ENCODE measurements at regions not wholly inside any gene's neighbourhood (a gene's known extent, or its start where the extent isn't known, plus 50 kb on each side); places are given as distances from the start of the nearest gene placed in this dataset.
"Not testable (repeated sequence)": the region's sequence is repeated elsewhere in the genome, so short reads cannot be mapped to it uniquely, and the experiment has no call there.

DNA sequence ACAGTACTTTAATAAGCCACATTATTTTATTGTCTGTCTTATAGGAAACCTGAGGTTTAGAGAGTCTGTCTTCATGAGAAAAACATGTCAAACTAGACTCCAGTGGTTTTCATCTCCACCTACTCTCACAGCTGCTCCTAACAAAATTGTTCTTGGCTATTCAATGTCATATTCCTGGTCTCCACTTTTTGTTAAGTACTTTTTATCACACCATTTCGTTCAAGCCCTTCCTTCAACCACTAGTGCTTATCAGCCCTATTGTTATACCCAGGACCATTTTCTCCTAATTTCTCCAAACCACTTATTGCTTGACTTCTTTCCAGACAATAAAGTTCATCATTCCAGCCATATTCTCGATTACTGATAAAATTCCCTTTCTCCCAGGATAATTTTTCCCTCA lies 1674.3 kb upstream of the AGA start:
- no peak for DNase-seq (ENCODE audit: low read depth)

DNA sequence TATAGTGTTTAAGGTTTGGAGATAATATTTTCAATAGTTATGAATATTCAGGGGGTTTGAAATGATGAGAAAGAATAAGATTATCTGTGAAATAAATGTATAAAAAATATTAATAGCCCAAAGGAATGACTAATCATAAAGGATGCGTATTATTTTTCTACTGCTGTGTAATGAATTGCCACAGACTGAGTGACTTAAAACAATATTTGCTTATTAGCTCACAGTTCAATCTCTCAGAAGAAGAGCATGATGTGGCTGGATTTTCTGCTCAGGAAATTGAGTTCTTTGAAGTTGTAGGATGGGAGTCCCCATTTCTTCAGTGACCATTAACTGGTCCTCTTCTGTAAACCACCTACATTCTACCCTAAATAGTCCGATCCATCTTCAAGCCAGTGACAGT lies 1680.8 kb upstream of the AGA start:
- no peak for DNase-seq (ENCODE audit: low read depth)

DNA sequence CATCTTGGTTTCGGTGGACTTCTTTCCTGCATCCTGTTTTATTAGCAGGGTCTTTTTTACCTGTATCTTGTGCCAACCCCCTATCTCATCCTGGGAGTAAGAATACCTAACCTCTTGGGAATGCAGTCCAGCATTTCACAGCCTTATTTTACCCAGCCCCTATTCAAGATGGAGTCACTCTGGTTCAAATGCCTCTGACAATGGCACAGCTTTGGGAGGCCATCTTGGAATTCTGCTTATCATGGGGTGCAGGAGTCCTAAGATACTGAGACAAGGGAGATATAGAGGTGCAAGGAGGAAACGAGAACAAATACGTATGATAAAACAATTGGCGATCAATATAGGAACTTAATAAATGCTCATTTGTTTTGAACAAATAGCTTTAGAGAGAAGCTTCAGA lies 1682.2 kb upstream of the AGA start:
- no peak for DNase-seq (ENCODE audit: low read depth)

DNA sequence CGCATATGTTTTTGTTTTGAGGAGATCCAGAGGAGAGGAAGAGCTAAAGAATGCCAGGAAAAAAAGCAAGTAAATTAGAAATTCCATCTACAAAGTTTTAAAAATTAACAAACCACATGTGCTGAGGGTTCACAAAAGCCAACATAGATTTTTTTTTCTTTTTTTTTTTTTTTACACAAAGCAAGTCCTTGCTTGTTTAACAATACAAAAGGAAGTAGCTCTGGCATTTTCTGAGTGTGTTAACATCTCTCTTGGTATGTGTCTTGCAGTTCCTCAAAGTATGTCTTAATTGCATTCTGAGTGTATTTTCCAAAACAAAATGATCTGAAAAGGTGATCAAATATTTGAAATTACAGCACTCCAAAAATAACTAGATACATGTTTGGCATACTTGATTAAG lies 1682.7 kb upstream of the AGA start:
- no peak for DNase-seq (ENCODE audit: low read depth)

DNA sequence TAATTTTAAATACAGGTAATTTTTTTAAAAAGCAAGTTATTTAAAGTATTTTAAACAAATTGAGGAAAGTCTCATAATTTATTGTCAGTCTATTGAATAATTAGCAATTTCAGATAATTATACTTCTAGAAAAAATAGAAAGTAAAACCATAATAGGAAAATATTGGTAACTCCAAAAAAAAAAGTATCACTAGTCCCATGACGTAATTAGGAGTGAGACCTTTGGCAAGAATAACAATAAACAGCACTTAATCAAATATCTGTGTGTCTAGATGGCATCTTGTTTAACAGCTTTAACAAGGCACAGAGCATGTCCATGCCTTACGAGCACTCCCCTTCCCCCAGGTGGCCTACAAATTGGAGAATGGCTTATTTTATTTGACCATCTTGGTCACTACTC lies 1683.6 kb upstream of the AGA start:
- no peak for DNase-seq (ENCODE audit: low read depth)

DNA sequence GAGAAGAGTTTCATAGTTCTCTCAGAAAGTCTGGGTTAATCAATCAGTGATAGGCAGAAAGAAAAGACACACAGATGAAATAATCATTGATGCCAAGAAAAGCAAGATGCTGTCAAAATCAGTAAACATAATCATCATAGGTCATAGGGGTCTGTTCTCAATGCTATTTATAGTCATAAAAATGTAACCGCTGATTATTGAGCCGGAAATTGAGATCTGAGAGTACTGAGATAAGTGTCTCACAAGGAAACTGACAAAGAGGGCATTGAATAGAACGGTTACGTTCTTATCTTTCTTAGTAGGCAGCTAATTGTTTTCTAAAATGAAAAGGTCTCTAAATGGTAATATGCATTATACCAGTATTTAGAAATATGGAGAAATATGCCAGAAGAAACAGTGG lies 1686.1 kb upstream of the AGA start:
- DNase-seq (ENCODE audit: low read depth): no peak

DNA sequence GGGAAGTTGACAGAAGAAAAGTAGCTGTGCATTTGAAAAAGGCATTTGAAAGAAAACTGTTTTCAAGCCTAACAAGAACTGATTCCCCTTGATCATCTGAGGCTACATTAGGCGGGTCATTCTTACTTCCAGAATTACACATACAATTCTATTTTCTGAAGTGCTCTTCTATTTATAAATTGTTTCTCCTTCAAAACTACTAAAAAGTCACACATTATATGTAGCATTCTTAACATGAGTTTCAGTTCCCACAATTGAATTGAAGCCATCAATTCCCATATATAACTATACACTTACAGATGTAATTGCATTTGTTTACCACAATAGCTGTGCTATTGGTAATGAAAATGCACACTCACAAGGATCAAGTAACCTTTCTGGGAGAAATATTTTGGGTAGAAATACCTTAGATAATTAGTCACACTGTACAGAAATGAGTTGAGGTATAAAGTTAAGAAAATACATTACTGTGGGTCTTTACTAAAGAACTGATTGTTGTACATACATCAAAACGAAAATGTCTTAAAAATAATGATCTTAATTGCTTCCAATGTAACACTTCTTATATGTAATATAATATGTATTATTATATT lies 1688.0 kb upstream of the AGA start:
- DNase-seq (ENCODE audit: low read depth): no peak

DNA sequence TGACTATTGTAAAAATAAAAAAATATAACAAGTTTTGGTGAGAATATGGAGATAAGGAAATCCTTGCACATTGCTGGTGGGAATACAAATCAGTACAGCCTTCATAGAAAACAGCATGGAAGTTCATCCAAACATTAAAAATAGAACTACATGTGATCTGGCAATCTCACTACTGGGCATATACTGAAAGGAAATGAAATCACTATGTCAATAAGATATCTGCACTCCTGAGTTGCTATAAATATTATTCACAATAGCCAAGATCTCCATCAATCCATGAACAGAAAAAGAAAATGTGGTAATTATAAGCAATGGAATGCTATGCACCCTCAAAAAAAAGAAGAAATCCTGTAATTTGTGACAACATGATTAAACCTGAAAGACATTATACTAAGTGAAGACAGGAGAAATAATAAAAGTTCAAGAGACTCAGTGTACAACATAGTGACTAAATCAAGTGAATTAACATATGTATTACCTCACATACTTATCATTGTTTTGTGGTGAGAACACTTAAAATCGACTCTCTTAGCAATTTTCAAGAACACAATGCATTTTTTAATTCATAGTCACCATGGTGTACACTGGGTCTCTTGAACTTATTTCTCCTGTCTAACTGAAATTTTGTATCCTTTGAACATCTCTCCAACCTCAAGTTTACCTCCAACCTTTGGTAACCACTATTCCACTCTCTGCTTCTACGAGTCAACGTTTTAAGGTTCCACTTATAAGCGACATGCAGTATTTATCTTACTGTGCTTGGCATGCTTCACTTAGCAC lies 1703.7 kb upstream of the AGA start:
- DNase-seq (ENCODE audit: low read depth): peak; percentile 81

DNA sequence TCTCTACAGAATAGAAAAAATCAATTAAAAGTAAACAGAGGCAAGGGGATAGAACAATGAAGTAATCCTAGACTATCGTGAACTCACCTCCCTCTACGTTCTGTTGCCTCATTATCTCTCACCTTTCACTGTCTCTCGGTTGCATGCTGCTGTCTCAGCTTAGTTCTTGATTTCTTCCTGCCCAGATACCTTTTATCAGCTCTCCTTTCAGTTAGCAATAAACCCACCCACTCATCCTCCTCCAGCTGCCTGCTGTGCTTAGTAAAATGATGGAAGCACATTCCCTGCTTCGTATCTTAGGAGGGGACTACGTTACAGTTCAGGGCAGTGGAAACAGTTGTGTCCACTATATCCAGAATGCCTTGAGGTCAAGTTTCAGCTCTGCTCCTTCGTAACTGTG lies 1709.5 kb upstream of the AGA start:
- no peak for DNase-seq (ENCODE audit: low read depth)

DNA sequence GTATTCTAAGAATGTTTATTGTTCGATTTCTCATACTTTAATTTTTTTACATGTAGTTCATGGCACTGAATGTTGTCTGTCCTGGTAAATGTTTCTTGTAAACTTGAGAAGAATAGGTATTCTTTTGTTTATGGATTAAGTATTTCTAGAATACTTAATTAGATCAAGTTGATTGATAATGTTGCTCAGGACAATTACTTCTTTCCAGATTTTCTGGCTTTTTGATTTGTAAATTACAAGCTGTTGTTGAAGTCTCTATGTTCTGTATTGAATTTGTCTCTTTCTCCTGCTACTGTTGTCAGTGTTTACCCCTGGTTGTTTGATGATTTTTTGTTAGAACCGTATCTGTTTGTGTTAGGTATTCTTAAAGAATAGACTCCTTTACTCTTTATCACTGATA lies 1720.9 kb upstream of the AGA start:
- no peak for DNase-seq (ENCODE audit: low read depth)

DNA sequence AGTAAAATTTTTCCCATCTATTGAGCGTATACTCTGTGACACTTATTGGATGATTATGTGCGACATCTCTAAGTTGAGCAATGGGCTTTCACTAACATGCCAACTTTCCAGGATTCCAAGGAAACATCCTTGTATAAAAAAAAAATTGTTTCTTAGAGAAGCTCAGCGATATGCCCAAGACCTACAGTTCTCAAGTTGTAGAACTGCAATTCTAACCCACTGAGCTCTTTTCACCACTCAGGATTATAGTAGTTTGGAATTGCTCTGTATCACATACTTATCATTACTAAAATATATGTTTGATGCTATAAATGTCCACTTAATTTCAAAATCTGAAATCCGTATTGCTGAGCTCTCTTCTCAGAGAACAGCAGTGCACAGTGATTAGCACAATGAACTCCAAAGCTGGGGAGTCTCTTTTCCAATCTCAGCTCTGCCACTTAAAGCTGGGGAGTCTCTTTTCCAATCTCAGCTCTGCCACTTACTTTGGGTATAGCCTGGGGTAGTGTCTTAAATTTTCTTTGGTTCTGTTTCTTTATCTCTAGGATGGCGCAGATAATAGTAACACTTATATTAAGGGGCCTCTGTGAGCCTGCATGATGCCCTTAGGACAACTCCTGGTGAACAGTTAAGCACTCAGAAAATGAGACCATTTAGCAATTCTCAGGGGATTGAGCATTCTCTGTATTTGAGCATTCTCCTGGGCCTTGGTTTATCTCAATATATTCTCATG lies 1722.2 kb upstream of the AGA start:
- DNase-seq (ENCODE audit: low read depth): no peak

DNA sequence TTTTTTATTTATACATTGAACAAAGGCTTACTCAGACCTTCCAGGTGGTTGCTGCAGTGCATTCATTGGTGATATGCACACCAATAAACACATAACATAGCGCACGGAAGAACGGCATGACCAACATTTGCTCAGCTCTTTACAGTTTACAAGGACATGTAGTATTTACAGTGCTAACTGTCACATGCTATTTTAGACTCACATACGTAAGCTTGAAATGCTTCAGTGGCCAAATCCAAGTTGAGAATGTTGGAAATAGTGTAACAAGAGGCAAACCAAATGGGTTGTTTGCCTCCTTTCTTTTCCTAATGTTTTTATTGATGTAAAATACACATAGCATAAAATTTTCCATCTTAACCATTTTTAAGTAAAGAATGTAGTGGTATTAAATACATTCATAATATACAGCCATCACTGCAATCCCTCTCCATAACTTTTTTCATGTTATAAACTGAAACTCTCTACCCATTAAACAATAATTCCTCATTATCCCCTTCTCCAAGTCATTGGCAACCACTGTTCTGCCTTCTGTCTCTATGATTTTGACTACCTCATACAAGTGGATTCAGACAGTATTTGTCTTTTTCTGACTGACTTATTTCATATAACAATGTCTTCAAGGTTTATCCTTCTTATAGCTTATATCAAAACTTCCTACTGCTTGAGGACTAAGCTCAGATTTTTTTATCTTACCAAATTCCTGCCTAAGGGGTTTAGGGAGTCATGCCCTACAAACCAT lies 1722.9 kb upstream of the AGA start:
- no peak for DNase-seq (ENCODE audit: low read depth)

DNA sequence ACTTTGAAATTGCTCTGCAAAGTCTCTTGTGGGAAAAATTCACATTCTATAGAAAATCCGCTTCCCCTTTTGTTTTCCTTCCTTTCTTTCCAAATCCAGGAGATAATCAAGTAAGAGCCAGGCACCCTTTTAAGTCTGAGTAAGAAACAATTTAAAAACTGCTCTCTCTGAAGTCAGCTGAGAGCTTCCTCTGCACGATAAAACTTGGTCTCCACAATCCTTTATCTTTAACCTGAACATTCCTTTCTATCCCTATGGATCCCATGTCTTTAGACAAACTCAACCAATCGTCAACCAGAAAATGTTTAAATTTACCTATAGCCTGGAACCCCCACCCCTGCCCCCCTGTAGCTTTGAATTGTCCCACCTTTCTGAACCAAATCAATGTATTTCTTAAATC lies 1723.6 kb upstream of the AGA start:
- DNase-seq (ENCODE audit: low read depth): no peak

DNA sequence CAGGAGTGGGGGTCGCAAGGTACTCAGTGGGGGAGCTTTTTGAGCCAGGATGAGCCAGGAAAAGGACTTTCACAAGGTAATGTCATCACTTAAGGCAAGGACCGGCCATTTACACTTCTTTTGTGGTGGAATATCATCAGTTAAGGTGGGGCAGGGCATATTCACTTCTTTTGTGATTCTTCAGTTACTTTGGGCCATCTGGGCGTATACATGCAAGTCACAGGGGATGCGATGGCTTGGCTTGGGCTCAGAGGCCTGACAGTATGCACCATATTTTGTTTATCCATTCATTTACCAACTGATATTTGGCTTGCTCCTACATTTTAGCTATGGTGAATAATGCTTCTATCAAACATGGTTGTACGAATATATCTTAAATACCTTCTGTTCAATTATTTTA lies 1728.1 kb upstream of the AGA start:
- not testable (repeated sequence) for DNase-seq (ENCODE audit: low read depth)

DNA sequence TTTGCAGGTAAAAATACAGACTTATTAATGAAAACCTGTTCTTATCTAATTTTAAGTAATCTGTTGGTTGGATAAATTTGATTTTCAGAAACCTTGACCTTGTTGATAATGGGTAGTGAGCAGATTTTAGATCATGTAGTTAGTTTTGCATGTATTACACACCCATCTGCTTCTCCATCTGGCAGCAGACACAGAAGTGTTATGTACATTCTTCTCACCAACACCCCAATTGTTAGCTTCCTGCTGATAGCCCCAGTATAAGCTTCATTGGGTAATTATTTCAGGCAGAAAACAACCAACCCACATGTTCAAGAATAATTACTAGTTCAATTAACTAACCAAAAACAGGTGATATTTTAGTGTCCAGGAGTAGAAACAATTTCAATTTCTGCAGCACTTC lies 1740.5 kb upstream of the AGA start:
- DNase-seq (ENCODE audit: low read depth): no peak

DNA sequence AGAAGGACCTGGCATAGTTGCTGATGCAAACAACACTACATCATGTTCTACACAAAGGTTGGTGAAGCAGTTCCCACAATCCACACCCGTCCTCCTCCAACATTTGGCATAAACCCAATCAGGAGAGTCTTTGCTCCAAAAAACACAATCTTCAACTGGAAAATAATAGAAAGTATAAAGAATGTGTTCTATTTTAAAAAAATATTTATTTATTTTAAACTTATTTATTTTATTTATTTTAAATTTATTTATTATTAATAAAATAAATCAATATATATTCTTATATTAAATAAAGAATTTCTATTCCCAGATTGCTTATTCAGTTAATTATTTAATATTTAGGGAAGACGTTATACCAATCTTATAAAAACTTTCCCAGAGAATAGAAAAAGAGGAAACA lies 1753.7 kb upstream of the AGA start:
- DNase-seq (ENCODE audit: low read depth): no peak

DNA sequence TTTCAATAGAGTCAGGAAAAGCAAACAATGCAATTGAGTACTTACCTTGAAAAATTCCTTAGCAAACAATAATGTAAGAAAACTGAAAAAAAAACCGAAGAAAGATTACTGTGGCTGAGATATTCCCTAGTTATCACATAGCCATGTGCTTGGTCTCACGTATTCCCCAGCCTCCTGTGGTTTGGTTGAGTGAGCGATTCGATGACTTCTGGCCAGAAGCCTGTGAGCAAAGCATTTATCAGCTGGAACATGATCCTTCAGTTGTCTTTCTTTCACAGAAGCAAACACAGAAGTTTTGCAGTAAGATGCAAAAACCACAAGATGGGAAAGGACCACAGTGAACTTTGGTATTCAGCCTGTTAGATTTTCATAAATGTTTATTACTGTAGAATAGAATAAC lies 1754.3 kb upstream of the AGA start:
- DNase-seq (ENCODE audit: low read depth): peak; percentile 77

DNA sequence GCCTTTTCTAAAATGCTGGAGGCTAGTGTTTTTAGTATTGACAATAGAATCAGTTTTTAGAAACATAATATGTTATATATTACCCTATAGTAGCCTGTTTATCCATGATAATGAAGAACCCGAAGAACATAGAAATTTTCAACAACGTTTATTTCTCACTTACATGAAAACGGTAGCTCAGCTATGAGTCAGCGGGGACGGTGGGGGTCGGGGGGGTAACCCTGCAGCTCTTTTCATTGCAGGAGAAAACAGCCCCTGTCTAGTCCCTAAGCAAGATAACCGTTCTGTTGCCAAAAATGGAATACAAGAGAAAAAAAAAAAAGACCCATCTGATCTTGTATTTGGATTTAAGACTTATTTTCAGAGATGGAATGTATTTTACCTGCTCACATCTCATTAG lies 1758.4 kb upstream of the AGA start:
- DNase-seq (ENCODE audit: low read depth): no peak

DNA sequence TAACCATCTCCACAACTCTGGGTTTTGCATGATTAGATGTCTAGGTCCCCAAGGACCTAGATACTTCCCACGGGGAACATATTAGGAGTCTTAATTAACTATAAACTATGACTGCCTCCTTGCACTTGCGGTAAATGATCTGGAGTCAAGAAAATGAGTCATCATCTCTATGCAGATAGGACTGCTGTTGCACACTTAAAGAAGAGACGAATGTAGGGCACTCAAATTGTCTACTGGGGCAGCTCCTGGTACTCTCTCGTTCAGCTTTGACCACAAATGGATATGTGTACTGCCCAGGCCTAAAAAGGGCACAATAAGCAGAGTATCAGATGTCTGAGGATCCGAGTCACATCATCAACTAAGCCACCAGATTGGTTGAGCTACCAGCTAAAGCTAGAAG lies 1783.4 kb upstream of the AGA start:
- peak; percentile 45 for DNase-seq (ENCODE audit: low read depth)

DNA sequence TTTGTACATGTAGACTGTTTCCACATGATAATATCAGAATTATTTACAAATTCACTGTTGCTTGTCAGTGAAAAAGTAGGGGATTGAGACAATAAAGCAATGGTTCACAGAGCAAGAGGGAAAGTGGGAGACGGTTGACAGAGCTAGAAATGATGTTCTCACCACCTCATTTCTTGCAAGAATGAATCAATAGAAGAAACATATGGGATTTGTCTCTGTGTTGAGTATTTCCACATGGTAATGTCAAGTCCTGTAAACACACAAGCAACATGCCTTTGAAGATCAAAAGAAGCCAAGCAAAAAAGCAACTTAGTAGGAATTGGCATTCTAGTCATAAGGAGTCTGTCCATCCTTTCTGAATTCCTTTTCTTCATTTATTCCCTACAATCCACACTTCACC lies 1806.6 kb upstream of the AGA start:
- no peak for DNase-seq (ENCODE audit: low read depth)

DNA sequence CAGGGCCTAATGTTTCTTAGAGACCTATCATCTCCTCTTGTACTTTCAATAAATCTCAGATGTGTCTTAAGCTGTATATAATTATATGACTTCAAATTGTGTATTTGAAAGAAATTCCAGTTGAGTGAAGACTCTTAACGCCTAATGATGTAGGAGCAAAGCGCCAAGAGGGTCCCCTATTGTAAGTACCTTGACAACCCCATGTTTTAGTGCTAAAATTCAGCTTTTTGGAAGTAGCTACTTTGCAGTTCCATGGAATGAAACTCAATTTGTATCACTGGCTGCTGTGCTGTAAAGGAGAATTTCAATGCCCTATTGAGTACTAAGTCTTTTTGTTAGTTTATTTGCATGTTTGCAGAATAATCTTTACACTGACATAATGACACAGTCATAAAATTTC lies 1826.6 kb upstream of the AGA start:
- no peak for DNase-seq (ENCODE audit: low read depth)

DNA sequence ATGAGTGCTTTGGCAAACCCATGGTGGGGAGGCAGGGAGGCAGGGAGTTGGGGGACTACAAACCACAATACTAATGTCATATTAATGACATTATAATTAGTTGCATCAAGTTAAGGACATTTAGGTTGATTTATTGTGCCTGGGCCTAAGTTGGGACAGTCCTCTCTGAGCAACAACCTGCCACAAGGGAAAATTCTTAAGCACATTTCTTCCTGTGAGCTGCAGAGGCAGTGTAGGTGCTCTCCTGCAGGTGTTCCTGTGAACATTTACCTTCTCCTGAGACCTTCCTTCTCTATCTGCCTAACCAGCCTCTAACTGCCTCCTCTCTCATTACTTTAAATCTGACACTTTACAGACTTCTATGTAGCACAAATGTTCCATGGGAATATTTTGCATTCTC lies 1830.0 kb upstream of the AGA start:
- DNase-seq (ENCODE audit: low read depth): no peak

DNA sequence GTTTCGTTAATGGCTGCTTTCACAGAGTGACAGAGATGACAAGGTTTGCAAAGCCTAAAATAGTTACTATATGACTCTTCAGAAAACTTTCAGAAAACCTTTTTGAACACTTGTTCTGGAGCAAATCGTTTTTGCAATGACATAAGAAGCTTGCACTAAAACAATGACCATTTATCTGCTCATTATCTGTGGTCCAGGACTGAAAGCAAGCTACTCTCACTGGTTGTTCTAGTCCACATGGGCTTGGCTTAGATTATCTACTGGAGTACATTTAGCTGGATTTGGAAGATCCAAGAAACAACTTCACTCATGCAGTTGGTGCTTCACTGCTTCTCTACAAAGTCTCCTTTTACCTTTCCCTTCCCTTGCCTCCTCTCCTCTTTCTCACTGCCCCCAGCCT lies 1836.4 kb upstream of the AGA start:
- no peak for DNase-seq (ENCODE audit: low read depth)

All from ELR (cell line).